HG03108 (cell line): ENCODE measurements at regions not wholly inside any gene's neighbourhood (a gene's known extent, or its start where the extent isn't known, plus 50 kb on each side); places are given as distances from the start of the nearest gene placed in this dataset.

ENCODE experiments used
- ATAC-seq: cut with Tn5 transposase; IDR thresholded peaks from one replicate; pipeline ENCODE4 v1.9.1; 2021; ENCODE audit warnings: moderate library complexity; ENCODE audit not compliant: unreplicated experiment

DNA sequence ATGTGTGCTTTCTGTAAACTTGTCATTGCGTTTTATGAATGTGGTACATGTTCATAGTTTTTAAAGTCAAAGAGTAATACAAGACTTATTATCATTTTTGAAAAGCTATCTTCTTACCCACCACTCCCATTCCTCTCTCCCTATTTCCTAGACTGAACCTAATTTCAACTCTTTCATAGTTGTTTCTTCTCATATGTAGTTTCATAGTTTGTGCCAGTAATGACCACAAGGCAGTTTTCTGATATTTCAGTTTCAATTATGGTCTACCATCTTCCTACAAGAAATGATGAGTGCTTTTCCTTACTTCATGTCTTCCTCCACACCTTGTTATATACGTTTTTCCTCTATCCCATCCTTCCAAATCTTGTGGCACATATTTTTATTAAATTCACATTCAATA lies 445.0 kb upstream of the GOLIM4 start:
- ATAC-seq, result no peak

DNA sequence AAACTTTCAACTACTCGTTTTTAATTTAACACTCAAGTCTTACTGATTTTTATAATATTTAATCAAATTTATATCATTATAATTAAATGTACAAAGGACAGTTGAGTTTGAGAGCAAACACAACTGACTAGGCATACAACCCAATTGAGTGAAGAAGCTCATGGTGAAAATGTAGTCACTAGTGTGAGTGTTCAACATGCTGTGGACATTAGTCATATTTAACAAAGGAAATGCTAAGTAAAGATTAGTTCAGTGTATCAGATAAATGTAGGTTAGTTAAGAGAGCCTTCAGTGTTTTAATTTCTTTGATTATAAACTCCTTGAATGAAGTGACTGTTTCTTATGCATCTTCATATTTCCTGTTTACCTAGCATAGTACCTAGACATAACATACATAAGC lies 444.2 kb upstream of the GOLIM4 start:
- no peak for ATAC-seq

DNA sequence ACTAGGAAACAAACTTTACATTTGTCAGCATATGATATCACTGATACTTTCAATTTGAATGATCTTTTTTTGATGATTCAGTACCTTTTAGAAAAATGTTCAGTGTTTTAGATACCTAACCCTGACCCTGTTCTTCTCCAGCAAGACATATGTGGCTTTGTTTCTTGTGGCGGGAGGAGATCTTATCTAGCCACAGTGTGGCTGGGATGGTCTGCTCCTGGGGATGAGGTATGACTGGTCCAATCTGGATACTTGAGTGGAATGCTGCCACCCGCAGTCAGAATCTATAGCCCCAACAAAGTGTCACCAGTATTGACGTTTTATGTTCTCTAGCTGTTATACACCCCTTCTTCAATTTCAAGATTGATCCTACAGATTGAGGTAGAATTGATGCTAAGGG lies 439.0 kb upstream of the GOLIM4 start:
- no peak for ATAC-seq

DNA sequence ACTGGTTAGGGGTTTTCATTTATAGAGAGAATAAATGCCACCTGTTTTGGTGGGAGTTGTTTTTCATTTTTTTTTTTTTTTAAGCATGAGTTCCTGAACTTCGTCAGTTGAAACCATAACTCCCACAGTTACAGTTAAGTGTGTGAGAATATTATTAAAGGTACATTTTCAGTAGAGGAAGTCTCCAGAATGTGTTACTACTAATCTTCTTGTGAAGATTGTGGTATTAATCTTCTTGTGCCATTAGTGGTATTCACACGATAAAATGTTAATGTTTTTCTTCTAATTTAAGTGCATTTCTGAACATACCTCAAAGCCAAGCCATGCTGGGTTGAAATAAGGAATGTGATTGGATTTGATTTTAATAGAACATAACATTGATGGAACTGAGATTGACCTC lies 437.9 kb upstream of the GOLIM4 start:
- ATAC-seq, result no peak

DNA sequence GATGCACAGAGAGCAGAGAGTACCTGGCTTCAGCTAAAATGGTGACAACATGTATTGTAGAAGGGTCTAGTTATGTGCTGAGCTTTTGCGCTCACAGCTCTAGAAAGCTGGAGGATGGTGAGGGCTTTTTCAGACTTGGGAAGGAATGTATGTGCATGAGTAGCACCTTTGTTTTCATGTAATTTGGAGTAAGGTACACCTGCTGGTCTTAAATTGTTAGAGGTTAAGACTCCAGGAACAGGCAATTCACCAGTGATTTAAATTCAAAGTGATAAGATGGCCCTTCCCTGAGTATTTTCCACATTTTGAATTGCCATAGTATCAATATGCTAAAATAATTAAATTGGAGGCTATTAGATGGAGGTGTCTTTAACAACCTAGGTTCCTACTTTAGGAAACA lies 436.4 kb upstream of the GOLIM4 start:
- ATAC-seq, result no peak

DNA sequence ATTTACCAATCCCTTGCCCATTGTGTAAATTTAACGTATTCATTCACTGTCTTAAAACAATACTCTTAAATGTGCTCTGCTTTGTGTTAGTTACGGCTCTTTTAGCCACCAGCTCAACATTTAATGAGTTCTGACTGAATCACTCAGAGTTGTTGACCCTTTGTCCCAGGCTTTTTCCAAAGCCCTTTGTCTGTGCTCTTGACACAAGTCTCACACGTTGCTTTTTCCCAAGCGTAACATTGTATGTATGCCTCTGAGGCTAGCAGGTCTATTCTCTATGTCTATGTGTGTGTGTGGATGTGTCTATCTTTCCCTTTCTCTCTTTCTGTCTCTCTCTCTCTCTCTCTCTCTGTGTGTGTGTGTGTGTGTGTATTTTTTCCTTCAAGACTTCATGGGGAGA lies 435.4 kb upstream of the GOLIM4 start:
- ATAC-seq, result no peak

DNA sequence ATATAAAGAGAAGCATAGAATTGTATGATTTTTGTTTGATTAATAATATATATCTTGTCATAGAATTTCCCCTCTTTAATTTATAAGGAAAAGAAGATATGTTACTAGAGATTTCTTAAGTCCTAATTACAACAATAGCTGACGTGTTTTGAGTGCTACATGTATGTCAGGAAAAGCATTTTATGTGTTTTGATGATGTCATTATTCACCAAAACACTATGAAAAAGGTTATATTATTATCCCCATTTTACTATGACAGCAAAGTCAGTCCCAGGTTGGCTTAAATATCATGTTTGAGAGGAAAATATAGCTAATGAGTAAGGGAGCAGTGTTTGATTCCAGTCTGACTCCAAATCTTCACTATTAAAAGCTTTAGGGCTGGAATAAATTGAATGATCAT lies 428.4 kb upstream of the GOLIM4 start:
- ATAC-seq, result no peak

DNA sequence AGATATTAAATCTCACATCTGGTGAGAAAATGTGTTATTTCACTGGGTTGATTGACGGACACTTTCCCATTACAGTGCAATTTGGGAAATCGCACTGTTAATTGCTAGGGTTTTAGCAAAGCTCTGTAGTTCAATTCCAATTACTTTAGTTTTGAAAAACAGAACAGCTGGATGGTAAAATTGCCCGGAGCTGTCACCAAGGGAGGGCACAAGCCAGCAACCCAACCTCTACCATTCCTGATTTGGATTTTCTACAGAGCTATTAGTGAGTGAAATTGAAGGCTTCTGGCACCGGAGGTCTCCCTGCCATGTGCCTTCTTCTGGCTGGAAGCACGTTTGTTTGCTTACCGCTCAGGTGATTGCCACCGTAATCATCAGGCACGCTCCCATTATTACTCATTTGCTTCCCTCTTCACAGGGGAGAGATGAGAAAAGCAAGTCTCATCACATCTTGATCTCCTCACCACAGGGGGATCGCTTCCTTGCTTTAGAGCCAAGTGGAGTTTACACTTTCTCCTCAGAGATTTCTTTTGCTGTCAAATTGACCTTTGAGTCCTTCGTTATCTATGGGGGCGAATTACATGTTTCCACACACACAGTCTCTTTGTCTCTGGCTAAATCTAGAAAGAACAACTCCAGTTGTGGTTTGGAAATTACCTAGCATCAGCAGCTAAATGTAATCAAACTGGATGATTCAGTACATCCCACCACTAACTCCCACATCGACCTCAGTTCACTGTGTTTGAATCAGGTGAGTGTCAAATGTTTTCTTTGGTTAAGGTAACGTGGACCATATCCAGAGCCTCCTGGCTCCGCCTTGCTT lies 421.7 kb upstream of the GOLIM4 start:
- ATAC-seq, result no peak

DNA sequence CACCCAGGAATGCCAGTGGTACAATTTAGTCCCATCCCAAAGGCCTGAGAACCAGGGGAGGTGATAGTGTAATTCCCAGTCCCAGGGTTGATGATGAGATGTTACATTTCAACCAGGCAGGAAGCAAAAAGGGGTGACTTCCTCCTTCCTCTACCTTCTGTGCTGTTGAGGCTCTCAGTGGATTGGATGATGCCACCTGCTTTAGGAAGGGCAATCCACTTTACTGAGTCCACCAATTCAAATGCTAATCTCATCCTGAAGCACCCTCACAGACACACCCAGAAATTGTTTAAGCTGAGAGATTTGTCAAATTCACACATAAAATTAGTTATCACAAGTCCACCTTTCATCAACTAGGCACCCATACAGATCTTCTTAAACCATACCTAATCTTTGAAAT lies 418.5 kb upstream of the GOLIM4 start:
- no peak for ATAC-seq

DNA sequence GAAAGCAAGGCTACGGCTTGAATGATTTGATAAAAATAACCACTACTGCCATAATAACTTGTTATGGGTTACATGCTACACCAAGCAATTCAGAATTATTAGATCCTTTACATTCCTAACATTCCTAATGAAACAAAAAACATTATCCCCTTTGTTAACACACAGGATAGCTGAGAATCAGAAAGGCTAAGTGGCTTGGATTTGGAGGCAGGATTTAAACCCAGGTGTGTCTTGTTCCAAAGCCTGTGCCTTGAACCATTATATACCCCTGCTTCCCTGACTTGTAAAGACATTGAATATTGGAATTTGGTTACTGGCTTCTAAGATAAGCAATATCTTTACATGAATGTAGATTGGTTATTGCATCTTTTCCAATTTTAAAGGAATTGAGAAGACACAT lies 417.1 kb upstream of the GOLIM4 start:
- no peak for ATAC-seq

DNA sequence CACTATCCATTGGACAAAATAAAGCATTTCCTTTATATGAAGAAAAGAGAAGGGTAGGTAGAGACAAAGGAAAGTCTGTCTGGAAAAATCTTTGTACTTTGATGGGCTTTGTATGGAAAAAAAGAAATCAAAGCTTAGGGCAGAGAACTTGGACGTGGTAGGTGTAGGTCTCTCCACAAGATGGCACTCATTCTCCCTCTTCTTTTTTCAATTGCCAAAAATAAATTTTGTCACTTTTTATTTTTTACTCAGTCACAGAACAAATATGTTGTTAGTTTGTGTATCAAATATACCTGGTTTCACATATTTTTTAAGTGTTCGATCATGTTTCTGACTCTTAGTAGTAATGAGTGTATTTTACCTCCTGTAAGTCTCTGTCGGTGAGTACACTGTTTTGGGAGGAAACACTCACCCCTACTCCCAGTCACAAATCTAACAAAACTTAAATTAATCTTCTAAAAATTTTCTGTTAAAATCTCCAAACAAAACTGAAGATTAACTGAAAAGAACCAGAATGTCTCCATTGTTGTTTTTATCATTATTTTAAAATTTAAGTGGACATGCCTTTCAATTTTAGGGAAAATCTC lies 415.8 kb upstream of the GOLIM4 start:
- no peak for ATAC-seq

DNA sequence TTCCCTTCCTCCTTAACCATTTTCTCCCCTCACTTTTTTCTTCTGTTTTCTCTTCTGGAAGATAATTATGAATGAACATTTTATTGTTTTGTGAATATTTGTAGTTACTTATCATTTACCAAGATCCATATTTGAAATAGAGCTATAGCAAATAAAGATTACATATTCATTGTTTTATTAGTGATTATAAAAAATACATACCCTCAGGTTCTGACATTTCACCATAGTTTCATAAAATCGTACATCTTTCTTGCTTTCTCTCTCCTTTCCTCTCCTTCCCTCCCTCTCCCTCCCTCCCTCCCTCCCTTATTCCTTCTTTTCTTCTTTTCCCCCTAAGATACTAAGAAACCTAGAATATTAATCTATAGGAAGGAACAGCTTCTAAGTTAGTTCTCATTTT lies 410.9 kb upstream of the GOLIM4 start:
- no peak for ATAC-seq

DNA sequence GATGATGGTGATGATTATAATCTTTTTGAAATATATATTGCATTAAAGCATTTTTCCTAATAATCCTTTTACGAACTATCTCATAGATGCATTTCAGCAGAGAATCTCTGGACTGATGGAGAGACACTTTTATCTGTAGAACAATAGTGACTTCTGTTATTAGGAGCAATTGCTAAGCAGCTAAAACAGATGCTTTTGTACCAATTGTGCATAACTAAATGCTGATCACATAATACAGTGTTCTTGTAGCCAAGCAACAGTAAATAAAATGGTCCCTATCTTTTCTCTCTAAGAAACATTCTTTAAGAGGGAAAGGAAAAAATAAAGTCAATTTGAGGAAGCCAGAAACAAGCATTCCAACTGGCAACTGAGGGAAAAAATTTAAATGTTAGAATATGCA lies 405.8 kb upstream of the GOLIM4 start:
- no peak for ATAC-seq

DNA sequence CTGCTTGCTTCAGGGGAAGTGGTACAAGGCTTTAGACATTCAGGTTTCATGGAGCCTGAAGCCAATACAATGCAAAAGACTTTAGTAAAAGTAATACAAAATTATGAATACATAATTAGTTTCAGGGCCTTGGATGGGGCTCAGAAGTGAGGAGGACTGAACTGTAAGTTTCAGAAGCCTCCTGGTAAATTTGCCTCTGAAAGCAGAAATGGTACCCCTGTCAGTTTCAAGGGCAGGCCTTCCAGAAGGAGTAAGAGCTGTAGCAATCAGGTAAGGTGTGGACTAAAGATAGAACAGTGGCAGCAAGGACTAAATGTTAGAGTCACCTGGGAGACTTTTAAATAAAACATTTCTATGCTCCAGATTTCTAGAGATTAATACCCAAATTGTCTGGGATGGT lies 402.5 kb upstream of the GOLIM4 start:
- no peak for ATAC-seq

DNA sequence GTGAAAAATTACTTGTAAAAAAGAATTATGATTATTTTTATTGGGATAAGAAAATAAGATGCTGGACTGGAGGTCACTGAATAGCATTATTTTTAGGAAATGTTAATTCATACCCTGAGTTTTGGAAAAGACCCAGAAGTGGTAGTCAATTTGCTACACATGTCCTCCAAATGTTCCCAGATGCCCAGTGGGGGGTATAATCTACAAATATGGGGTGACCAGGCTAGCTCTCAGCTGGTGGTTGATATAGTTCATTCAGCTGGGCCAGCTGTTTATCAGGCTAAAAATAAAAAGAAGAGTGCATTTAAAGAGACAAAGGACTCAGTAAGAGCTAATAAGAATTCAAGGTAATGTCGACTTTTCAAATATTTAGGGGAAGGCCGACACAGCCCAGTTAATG lies 402.0 kb upstream of the GOLIM4 start:
- ATAC-seq, result no peak

DNA sequence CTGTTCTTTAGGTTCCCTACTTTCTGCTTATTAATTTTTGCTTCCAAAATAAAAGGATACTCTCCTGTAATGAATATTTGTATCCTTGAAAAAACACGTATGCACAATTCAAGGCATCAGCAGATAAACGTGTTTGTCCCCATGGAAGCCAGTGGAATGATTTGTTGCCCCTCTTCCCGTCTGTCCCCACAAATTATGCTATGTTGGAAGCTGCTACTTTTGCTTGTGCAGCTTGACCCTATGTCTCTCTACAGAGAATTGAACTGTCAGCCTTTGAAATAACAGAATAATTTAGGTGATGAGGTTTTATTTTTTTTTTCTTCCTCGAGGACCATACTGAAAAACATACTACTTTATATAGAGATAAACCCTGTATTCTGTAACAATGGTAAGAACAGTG lies 401.5 kb upstream of the GOLIM4 start:
- ATAC-seq, result no peak

DNA sequence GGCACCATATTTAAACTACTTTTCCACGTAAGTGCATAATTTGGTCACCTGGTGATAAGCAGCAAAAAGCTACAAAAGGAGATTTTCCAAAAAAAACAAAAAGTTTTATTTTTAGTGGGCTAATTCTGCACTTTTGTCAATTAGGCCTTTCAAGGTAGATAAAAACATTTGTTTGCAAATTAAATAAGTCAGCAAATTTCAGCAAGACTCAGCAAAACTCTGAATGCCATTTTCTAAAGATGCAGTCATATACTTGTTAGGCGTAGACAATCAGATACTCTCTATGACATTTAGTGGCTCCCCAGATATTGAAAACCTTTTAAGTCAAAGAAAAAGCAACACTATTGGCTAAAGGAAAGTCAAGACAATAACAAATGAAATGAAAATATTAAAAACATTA lies 400.2 kb upstream of the GOLIM4 start:
- no peak for ATAC-seq

DNA sequence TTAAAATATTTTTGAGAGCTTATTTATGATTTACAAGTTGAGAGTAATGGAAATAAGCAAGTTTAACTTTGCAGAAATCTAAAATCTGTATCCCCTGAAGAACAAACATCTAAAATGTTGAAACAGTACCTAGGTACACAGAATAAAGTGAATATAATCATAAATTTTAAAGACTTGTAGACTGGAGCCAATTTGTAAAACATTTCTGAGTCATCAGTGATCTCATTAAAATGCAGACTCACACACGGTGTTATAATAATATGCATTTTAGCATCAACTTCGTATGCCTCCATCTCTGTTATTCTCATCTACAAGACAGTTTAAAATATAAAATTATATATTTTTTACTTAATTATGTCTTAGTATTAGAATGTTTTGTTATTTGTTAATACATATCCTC lies 399.5 kb upstream of the GOLIM4 start:
- ATAC-seq, result no peak

DNA sequence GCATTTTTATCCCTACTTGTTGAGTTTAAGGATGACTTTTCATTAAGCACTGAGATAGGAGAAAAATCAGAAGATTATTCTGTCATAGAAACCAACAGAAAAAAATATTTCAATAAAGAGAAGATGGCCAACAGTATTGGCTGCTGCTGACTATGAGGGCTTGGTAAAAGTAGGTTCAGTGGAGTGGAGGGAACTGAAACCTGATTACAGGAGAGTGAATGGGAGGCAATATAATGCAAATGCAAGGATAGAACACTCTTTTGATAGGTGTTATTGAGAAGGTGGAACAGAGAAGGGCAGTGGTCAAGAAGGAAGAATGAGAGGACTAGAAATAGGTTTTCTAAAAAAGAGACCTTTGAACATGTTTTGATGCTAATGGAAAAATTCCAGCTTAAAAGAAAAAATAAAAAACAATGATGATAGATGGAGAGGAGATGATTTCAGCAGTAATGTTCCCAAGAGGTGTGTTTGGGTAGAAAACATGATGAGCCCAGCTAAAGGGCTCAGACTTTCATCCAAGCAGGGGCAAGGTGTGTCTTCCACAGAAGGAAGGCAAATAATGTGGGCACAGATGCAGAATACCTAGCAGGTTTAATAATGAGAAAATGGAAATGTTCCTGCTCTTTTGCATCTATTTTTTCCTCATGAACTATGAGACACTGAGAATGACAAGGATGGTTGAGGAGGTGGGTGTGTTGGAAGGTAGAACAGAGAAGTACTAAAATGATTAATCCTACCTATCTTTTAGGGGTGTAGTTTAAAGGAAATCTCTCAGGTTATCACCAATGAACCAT lies 397.9 kb upstream of the GOLIM4 start:
- no peak for ATAC-seq

DNA sequence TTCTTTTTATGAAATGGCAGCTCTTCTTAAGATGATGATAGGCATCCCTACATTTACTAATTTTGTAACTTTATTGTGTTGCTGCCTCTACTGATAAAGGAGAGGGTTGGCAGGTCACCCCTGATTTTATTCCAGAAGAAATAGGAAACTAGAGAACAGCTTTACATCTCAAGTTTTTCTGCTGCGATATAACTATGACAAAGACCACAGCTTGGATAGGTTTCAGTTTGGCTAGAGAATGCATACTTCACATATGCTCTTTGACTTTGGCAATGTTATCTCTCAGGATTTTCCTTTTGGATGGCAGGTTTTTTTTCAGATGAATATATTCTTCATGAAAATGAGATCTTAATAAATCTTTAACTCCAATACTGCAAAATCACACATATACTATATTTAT lies 395.3 kb upstream of the GOLIM4 start:
- ATAC-seq, result no peak

DNA sequence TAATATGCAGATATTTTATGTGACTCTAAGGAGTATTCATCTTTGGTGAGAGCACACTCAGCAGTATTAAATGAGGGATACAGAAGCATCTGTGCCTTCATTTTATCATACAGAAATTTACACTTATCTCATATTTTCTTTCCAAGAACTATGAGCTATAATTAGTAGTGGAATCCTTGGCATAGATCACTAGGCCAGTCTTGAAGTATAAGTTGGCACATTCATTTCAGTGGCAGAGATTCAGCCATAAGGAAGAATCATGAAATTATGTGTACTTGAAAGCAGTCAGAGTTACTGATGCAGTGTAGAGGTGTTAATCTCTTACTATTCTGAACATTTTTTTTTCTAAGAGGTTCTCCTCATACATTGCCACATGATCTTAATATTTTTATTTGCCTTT lies 393.6 kb upstream of the GOLIM4 start:
- no peak for ATAC-seq

DNA sequence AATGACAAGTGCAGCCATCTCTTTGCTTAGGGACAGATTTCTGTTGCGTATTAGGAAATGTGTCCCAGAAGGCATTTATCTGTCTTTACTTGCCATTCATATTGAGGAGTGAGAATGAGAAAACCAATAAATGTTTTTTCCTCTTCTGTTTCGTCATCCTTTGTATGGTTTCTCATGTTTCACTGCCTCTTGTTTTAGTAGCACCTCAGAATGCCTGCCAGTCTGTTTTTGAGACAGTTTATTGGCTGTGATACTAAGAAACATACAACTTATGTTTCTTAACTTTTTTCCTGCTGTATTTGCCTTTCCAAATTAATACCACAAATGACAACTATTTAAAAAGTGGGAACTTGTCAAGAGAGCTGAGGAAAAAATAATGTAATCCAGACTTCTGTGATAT lies 390.2 kb upstream of the GOLIM4 start:
- no peak for ATAC-seq
